NCI-H2196 treated with DMSO at 0.1 percent for 48 hours (cell line): ENCODE measurements at regions not wholly inside any gene's neighbourhood (a gene's known extent, or its start where the extent isn't known, plus 50 kb on each side); places are given as distances from the start of the nearest gene placed in this dataset.
A peak's percentile ranks its signal among the peaks of the same experiment; 100 is the strongest.
"Not testable (repeated sequence)": the region's sequence is repeated elsewhere in the genome, so short reads cannot be mapped to it uniquely, and the experiment has no call there.

Source experiments
- DNase-seq: peaks from one replicate; lab custom pipeline; 2025; ENCODE audit not compliant: unreplicated experiment; lab: John Stamatoyannopoulos, UW

DNA sequence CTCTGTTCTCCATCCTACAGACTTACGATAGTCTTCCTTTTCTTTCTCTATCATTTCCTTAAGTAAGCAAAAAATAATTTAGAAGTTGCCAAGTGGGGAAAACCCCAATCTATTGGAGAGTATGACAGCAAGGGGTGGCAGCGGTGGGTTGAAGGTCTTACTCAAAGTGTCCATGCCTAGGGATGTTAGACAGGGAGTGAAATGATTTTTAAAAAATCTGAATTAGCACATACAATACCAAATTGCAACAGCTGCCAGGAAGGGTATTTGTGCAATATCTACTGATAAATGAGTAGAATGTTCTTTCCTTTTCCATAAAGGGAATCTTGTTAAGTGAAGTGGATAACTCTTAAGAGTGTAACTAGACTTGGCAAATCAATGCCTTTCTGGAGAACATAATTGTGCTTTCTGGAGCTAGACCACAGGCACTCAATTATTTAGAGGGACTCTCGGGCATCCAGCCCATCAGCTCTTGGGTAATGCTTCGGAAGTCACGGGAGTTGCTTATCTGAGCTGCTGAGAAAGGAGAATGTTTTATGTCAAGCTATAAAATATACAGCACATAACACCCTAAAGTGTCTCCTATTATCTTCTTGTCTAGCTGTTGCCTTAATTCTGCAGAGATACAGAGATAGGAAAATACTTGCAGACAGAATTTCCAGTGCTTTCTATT, 151.5 kb downstream of the KCNJ2 start:
- DNase-seq = no peak

DNA sequence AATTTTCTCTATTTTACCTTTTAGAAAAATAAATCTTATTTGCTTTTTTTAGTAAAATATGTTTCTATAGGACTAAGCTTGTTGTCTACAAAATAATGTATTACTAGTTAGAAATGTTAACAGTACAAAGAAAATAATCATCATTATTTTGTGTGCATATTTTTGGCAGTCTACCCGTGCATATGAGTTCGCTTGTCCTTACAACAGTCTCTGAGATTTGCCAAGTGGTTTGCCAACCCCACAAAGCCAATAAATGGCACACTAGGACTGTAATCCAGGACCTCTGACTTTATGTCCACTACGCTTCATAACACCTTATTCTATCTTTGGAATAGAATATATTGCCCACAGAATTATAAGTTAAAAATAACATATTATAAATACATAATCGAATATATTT, 152.0 kb downstream of the KCNJ2 start:
- DNase-seq = no peak

DNA sequence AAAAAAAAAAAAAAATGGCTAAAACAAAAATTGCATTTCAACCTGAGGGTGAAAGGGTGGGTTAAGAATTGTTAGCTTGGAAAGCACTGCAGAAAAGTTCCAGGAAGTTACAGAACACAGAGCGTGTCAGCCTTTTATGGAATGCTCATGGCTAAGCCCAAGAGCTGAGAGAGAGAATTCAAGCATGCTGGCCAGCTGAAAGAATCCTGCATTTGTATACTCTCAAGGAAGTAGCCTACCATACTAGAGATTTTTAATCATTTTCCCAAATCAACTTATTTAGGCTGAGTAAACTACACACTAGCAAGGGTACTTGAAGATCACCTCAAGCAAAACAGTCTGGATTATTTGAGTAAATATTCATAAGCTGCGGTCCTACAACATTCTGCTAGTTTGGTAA, 153.9 kb downstream of the KCNJ2 start:
- DNase-seq = no peak

DNA sequence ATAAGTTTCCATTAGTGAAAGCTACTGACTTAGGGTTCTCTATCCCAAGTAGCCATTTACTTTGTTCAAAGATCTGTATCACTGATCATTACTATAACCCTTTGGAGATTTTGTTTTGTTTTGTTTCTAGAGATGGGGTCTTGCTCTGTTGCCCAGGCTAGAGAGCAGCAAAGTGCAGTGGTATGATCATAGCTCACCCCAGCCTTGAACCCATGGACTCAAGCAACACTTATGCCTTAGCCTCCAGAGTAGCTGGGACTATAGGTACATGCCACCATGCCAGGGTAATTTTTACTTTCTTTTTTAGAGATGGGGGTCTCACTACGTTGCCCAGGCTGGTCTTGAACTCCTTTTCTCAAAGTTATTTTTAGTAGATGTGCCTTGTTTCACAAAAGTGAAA, 154.7 kb downstream of the KCNJ2 start:
- no peak for DNase-seq

DNA sequence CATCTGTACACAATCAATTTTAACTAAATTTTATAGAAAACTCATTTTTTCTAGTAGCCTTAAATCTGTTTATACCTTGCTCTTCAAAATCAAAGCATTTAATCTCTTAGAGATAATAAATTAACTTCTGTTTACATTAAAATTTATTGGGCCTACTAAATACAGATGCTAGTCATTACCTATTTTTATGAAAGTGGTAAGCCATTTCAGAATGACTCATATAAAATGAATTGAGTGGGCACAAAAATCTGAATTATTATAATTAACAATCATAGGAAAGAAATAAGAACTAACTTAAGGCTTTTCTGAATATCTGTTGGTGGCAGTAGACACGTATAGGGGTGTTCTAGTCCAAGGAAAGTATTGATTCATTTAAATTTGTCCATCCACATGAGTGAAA, 157.9 kb downstream of the KCNJ2 start:
- DNase-seq = no peak

DNA sequence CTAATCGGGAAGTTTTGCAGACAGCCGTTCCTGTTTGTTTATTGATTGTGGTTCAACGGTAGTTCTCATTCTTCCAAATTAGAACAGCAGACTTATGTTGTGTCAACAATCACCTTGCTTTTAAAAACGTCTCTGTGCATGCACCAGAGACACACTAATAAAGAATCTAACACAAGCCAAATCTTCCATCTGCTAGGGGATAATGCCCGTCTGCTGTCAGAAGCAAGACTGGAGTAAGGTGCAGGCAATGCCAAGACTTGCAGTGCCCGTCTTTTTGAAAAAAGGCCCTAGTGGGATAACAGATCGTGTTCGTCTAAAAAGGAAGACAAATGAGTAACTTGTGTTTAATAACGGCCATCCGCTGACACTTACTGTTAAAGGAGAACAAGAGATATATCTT, 158.4 kb downstream of the KCNJ2 start:
- no peak for DNase-seq

DNA sequence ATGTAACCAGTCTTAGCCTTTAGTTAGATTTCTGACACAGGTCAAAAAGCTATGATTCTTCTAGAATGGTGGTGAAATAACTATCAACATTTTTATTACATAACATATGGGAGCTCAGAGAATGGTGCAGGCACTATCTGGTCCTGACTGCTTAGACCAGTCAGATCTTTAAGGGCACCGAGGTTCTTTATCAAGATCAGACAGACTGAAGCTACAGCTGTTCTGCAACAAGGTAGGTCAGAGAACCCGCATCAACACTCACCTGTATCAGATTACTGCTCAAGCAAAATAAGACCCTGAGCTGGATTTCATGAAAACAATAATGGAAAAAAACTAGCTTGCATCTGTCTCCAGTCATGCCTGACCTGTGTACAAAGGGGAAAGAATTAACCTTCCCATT, 160.4 kb downstream of the KCNJ2 start:
- DNase-seq = peak; percentile 17

DNA sequence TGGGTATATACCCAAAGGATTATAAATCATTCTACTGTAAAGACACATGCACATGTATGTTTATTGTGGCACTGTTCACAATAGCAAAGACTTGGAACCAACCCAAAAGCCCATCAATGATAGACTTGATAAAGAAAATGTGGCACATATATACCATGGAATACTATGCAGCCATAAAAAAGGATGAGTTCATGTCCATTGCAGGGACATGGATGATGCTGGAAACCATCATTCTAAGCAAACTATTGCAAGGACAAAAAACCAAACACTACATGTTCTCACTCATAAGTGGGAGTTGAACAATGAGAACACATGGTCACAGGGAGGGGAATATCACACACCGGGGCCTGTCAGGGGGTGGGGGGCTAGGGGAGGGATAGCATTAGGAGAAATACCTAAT, 161.7 kb downstream of the KCNJ2 start:
- not testable (repeated sequence) for DNase-seq

DNA sequence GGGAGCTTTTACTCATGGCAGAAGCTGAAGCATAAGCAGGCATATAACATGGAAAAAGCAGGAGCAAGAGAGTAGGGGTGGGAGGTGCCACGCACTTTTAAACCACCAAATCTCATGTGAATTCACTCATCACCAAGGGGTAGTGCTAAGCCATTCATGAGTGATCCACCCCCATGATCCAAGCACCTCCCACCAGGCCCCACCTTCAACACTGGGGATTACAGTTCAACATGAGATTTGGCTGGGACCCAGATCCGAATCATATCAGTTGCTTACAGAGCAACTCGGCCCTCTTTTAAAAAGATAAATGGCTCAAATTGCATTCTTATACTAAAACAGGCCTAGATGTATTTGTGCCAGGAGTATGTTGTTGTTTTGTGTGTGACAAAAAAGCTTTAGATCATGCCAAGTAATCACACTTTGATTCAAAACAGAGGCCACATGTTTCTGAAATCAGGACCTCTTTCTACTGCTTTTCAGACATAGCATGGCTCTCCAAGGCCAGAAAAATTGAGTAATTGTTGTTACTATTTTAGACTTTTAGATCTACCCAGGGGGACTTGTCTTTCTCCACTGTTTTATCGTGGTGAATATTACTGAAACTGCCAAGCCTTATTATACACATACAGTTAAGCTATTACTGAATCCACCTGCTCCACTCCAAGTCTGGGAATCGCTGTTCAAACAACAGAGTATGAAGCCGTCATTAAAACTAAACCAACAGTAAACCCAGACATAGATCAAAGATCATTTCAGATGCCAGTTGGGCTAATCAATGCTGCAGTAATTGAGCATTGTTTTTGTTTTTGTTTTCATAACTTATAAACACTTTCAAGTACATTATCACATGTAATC, 163.3 kb downstream of the KCNJ2 start:
- no peak for DNase-seq

DNA sequence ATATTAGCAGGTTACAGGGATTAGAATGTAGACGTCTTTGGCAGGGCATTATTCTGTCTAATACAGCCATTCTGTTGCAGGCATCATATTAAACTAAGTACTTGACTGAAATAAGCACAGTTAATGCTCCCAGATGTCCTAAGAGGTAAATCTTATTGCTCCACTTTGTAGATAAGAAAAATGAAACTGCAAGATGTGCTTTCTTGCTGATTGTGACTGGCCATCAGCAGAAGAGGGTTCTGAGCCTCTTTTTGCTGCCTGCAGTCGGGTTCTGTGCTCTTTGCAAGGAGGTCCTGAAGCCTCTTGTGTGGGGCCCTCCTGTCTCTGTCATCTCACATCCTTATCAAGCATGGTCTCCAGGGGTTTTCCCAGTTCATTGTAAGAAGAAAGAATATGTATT, 167.1 kb downstream of the KCNJ2 start:
- no peak for DNase-seq

DNA sequence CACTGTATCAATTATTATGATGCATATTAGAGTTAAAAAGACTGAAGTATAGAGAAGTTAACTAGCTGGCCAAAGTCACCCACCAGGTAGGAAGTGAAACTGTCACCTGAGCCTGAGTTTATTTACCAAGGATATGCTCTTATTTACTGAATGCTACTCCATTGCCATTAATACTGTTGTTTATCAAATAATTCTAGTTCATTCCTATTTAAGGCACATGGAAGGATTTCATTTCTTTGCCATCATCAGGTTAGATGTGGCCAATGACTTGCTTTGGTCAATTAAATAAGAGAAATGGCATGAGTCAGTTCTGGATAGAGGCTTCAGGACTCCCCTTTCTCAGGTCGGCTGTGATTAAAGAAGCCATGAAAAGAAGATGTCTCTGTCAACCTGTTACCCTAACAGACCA, 169.6 kb downstream of the KCNJ2 start:
- no peak for DNase-seq

DNA sequence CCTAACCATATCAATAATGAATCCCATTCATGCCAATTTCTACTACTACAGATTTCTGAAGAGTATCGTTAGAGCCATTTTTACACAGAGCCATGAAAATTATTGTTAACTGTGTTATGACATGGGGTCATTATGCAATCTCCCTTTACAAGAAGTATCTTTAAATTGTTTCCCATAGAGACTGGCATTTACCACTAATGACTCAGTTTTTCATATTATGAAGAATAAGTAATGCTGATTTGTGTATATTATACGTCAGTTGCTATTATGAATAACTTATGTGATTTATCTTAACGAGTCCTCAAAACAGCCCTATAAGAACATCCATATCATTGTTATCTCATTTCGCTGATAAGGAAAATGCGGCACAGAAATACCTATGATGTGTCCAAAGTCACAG, 173.8 kb downstream of the KCNJ2 start:
- no peak for DNase-seq

DNA sequence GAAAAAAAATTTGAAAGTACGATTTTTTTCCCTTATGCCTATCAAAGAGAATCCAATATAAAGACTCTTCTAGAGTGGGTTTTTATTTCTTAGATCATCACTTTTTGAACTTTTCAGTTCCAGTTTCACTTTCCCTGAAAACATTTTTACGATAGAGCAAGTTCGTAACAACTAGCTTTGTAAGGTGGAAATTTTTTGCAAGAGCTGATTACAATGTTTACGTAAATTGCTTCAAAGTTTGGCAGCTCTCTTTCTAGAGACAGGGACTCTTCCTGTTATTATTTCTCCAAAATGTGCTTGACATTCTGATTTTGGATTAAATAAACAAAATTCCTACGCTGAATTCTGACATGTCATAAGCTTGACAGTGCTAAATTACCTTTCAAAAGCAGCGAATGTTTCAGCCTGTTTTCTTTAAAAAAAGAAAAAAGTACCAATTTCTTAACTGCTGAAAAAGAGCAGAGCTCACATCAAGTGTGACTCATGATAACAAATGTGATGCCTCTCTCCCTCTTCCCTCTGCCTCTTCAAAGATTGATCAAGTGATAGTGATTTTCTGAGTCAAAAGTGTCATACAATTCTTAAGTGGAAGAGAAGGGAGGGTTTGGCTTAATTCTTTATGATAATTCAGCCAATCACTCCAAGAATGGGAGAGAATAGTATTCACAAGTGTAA, 175.2 kb downstream of the KCNJ2 start:
- DNase-seq = no peak

DNA sequence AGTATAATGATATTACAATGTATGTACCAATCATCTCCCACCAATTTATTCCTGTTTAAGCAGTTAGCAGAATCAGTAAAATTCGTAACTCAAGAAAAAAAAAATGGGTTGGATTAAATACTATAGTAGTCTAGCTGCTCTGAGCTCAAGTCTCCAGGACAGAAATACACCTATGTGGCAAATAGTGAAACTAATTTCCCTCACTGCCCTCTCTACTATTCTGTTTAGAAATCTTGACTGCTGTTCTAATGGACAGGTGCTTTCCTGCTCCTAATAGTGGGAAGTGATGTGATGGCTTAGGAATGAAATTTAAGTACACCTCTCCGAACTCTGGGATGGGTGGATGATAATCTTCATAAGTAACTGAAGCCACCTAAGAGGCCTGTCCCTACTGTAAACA, 175.7 kb downstream of the KCNJ2 start:
- no peak for DNase-seq

DNA sequence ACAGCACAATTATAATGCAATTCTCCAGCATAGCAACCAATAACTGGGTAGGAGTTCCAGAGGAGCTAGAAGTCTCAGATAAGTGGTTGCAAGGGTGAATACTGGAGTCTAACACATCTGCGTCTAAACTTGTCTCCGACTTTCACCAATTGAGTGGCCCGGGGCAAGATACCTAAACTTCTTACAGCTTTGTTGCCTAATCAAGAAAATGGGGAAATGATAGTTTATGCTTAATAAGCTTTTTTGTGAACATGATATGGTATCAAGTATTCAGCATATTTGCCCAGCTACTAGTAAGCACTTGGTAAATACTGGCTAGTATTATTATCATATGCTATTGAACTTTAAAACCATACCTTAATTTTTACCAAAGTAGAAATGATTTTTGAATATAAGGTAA, 183.5 kb downstream of the KCNJ2 start:
- no peak for DNase-seq

DNA sequence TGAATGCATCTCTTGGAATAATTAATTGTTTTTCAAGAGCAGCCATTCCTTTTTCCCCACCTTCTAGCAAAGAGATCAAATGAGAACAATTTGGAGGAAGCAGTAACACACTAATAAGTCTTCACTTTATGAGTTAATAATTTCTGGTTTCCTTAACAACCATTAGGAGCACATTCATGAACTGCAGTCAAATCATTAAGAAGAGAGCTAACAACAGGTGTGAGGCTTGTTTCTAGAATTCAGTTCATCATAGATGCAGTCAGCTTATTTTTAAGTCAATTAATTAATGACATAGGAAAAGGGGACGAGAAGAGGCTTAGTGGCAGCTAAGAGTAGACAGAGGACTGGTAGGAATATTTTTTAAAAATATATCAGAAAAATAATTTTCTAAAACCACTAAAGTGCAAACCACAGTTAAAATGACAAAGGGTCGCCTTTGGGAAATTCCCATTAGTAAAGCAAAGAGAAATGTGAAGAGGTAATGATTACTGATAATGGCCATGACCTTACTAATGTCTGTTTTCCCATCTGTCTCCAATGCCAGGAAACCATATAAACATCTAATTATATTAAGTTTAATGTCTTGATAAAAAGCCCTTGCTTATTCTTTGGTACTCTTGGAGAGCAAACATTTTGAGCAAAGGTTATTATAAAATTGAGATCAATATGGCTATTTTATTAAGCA, 184.2 kb downstream of the KCNJ2 start:
- no peak for DNase-seq

DNA sequence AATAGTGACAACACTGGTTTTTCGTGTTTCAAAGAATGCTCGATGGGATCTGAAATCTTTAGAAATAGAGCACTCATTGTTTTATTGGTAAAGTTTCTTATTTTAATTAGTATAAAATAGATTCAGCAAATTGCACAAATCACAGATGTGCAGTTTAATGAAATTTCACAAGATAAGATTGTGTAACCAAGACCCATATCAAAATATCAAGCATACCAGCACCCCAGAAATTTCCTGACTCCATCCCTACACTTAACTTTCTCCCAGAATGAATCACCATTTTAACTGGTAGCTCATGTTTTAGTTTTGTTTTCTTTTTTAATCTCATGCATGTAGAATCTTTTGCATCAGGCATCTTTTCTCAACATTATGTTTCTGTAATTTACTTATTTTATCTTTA, 185.9 kb downstream of the KCNJ2 start:
- no peak for DNase-seq

DNA sequence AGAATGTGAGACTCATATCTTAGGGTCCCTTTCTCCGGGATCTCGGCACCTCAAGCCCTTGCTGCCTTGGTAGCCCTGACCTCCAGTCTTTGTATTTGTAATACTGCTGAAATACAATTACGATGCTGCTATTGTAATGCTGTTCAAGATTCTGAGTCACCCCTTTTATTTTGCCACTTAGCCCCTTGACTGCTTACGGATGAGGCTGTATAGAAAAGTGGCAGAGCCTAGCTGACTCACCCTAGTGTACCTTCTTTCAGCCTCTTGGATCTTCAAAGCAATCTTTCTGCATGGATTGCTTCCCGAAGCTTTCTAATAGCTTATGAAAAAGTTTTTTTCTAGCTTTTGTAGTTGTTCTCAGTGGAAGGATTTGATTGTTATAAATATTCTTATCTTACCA, 187.9 kb downstream of the KCNJ2 start:
- no peak for DNase-seq

DNA sequence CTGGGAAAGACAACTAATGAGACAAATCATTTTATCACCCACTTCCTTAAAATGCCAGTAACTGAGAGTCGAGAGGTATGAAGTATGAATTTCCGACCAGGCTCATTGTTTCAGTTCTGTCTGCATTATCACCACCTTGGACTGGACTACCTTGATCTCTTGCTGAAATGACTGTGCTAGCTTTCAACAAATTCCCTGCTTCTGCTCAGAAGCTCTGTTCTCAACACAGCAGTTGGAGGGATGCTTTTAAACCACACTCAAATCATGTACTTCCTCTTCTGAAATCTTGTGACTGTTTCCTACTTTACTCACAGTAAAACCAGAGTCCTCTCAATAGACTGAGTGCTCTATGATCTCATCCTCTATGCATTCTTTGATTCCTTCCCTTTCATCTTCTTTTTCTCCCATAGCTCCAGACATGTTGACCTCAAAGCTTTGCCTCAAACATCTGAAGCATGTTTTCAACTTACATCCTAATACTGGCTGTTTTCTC, 195.8 kb downstream of the KCNJ2 start:
- DNase-seq = no peak

DNA sequence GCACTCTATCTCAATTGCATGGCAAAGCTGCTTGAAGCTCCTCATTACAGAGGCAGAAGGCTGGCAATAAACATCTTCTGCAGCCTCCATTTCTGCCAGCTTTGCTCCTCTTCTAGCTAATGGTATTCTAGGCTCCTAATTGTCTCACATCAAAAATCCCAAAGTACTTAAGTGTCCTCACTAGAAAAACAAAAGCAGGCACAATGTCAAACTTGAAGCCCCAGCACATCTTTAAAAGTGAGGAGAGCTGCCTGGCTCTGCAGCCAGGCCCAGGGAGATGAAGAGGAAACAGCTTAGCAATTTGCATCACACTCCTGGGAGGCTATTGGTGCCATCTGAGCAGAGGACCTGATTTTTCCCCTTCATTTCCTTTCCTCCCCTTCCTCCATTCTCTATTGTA, 197.1 kb downstream of the KCNJ2 start:
- DNase-seq = no peak

DNA sequence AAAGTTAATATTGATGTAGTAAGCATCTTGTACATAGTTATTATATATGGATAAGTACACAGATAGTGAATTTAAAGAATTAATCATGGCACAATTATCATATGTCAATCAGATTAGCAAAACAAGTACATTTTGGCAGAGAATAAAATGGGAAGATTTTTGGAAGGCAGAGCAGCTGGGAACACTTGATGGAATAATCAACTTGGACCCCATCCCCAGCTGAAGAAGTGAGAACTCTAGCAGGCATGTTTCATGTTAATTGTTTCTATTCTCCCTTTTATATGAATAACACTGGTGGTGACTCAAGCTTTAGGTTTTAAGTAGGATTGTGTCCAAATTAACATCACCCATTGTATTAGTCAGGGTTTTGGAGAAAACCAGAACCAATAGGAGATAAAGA, 198.7 kb downstream of the KCNJ2 start:
- DNase-seq = no peak
